ENCODE measurements at regions not wholly inside any gene's neighbourhood (a gene's known extent, or its start where the extent isn't known, plus 50 kb on each side); places are given as distances from the start of the nearest gene placed in this dataset.

DNA sequence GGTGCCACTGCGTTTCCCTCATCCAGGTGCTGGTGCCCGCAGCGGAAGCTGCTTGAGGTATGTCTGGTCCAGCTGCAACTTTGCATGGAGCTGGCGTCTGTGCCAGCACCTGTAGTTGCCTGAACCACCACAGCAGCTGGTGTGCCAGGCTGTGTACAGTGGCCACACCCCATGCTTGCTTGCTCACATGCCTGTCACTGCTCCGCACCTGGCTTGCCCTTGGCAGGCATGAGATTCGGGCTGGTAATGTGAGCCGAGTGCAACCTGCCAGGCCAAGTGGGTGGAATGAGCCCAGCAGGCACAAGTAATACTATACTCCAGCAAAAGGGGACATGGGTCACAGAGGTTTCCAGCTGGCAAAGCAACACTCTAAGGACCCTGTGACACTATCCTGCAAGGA is 1123.3 kb upstream of the ACVR2A start:
- TF ChIP-seq, protein P1, sequence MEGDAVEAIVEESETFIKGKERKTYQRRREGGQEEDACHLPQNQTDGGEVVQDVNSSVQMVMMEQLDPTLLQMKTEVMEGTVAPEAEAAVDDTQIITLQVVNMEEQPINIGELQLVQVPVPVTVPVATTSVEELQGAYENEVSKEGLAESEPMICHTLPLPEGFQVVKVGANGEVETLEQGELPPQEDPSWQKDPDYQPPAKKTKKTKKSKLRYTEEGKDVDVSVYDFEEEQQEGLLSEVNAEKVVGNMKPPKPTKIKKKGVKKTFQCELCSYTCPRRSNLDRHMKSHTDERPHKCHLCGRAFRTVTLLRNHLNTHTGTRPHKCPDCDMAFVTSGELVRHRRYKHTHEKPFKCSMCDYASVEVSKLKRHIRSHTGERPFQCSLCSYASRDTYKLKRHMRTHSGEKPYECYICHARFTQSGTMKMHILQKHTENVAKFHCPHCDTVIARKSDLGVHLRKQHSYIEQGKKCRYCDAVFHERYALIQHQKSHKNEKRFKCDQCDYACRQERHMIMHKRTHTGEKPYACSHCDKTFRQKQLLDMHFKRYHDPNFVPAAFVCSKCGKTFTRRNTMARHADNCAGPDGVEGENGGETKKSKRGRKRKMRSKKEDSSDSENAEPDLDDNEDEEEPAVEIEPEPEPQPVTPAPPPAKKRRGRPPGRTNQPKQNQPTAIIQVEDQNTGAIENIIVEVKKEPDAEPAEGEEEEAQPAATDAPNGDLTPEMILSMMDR (IDR thresholded peaks at IDR 0.05): no peak
- TF ChIP-seq EP300 (IDR thresholded peaks at IDR 0.05) (no peak), POLR2AphosphoS5 (IDR thresholded peaks at IDR 0.05) (no peak), POLR2A (IDR thresholded peaks at IDR 0.05) (no peak)
